Mesenchymal stem cell (in vitro differentiated cells and primary cell): ENCODE measurements at regions not wholly inside any gene's neighbourhood (a gene's known extent, or its start where the extent isn't known, plus 50 kb on each side); places are given as distances from the start of the nearest gene placed in this dataset.

Source experiments
- DNase-seq: peaks from one replicate; pipeline ENCODE4 v3.0.0-alpha.2; 2013
- H2AFZ ChIP-seq: one replicate; pipeline ENCODE4 v1.6.1; 2013; ENCODE audit warnings: low read depth, mild to moderate bottlenecking, control low read depth, inconsistent platforms, low read length, moderate library complexity
- H2AK5ac ChIP-seq: 2 replicates; pipeline ENCODE4 v1.6.1; 2013; ENCODE audit warnings: low read length, moderate library complexity, mild to moderate bottlenecking, inconsistent platforms; ENCODE audit not compliant: severe bottlenecking
- H2BK120ac ChIP-seq: one replicate; pipeline ENCODE4 v1.6.1; 2013; ENCODE audit warnings: low read depth, mild to moderate bottlenecking, inconsistent platforms, low read length, moderate library complexity
- H2BK12ac ChIP-seq, 2 experiments: one replicate each; pipeline ENCODE4 v1.6.1; 2013; ENCODE audit warnings: inconsistent platforms in 2 of 2, low read length in 2 of 2, mild to moderate bottlenecking in 2 of 2, moderate library complexity in 2 of 2, control low read depth in 1 of 2
- H2BK15ac ChIP-seq: one replicate; pipeline ENCODE4 v1.6.1; 2013; ENCODE audit warnings: mild to moderate bottlenecking, low read depth, inconsistent platforms; ENCODE audit not compliant: poor library complexity, severe bottlenecking
- H2BK5ac ChIP-seq: 2 replicates; pipeline ENCODE4 v1.6.1; 2013; ENCODE audit warnings: low read depth, mild to moderate bottlenecking, low read length, control low read depth, inconsistent platforms; ENCODE audit not compliant: poor library complexity, severe bottlenecking
- H3K14ac ChIP-seq, 2 experiments: one replicate each; pipeline ENCODE4 v1.6.1; 2013; ENCODE audit warnings: inconsistent platforms in 2 of 2, low read length in 2 of 2, control low read depth in 1 of 2, mild to moderate bottlenecking in 1 of 2, moderate library complexity in 1 of 2
- H3K18ac ChIP-seq, 2 experiments: one replicate each; pipeline ENCODE4 v1.6.1; 2013; ENCODE audit warnings: inconsistent platforms in 2 of 2, low read length in 2 of 2, control low read depth in 1 of 2, low read depth in 1 of 2, mild to moderate bottlenecking in 1 of 2
- H3K23ac ChIP-seq, 2 experiments: one replicate each; pipeline ENCODE4 v1.6.1; 2013; ENCODE audit warnings: inconsistent platforms in 2 of 2, low read length in 2 of 2, mild to moderate bottlenecking in 2 of 2, moderate library complexity in 2 of 2, control low read depth in 1 of 2
- H3K27ac ChIP-seq: 2 replicates; pipeline ENCODE4 v1.5.1; 2013; ENCODE audit warnings: mild to moderate bottlenecking, moderate library complexity, low read length, control low read depth, inconsistent platforms; ENCODE audit not compliant: poor library complexity, severe bottlenecking
- H3K27me3 ChIP-seq, 2 experiments: 2 replicates each; pipeline versions ENCODE4 v1.6.1 to v1.7.0; 2013; ENCODE audit warnings: low read length in 2 of 2, mild to moderate bottlenecking in 2 of 2, moderate library complexity in 2 of 2, control low read depth in 1 of 2, inconsistent platforms in 1 of 2; ENCODE audit not compliant: control insufficient read depth in 1 of 2, insufficient read depth in 1 of 2
- H3K36me3 ChIP-seq, 2 experiments: 2 replicates each; pipeline versions ENCODE4 v1.6.1 to v1.7.0; 2013; ENCODE audit warnings: low read length in 2 of 2, control low read depth in 1 of 2, inconsistent platforms in 1 of 2, low read depth in 1 of 2, mild to moderate bottlenecking in 1 of 2; ENCODE audit not compliant: insufficient read depth in 2 of 2, control insufficient read depth in 1 of 2
- H3K4ac ChIP-seq, 2 experiments: one replicate each; pipeline ENCODE4 v1.6.1; 2013; ENCODE audit warnings: inconsistent platforms in 2 of 2, low read length in 2 of 2, mild to moderate bottlenecking in 2 of 2, moderate library complexity in 2 of 2, control low read depth in 1 of 2, low read depth in 1 of 2
- H3K4me1 ChIP-seq: 2 replicates; pipeline ENCODE4 v1.6.1; 2013; ENCODE audit warnings: low read depth, low read length, control low read depth; ENCODE audit not compliant: control insufficient read depth, insufficient read depth
- H3K4me2 ChIP-seq: 2 replicates; pipeline ENCODE4 v1.6.1; 2013; ENCODE audit warnings: low read length, mild to moderate bottlenecking, inconsistent platforms; ENCODE audit not compliant: poor library complexity, severe bottlenecking
- H3K4me3 ChIP-seq, 2 experiments: 2 replicates each; pipeline versions ENCODE4 v1.5.1 to v1.7.0; 2013; ENCODE audit warnings: low read length in 2 of 2, mild to moderate bottlenecking in 2 of 2, control low read depth in 1 of 2, low read depth in 1 of 2; ENCODE audit not compliant: insufficient read depth in 1 of 2
- H3K79me1 ChIP-seq: replicated peaks from 2 replicates; pipeline ENCODE4 v1.6.1; 2013; ENCODE audit warnings: mild to moderate bottlenecking, control low read depth, low read length, inconsistent platforms; ENCODE audit not compliant: poor library complexity, severe bottlenecking
- H3K9ac ChIP-seq: 2 replicates; pipeline ENCODE4 v1.7.0; 2013; ENCODE audit warnings: mild to moderate bottlenecking, low read length, moderate library complexity
- H3K9me3 ChIP-seq: 2 replicates; pipeline ENCODE4 v1.7.0; 2013; ENCODE audit warnings: mild to moderate bottlenecking, low read length; ENCODE audit not compliant: control insufficient read depth
- H4K8ac ChIP-seq: one replicate; pipeline ENCODE4 v1.6.1; 2013; ENCODE audit warnings: inconsistent platforms, mild to moderate bottlenecking, low read length, moderate library complexity
- H4K91ac ChIP-seq: one replicate; pipeline ENCODE4 v1.6.1; 2013; ENCODE audit warnings: mild to moderate bottlenecking, low read length, inconsistent platforms
- WGBS: methylation state at CpG from one replicate; pipeline ENCODE4 v1.1.7; 2013; ENCODE audit warnings: mixed read lengths; 5-methylcytosine and 5-hydroxymethylcytosine counted together

GRCh38 chr22:47927648-47928210, 1165.3 kb downstream of the TBC1D22A start:
- no peaks in the 10 kb centered on the region for H3K27me3 ChIP-seq
- no peak overlapping the region for H2BK12ac ChIP-seq
- H4K8ac ChIP-seq = no peak overlapping the region
- WGBS = 87% methylated on average over 21 of the region's 21 CpGs
- H3K14ac ChIP-seq = no peak overlapping the region
- H2BK120ac ChIP-seq = no peak overlapping the region
- H3K9me3 ChIP-seq = peaks cover 17% of the 10 kb centered on the region
- no peak overlapping the region for H3K4me2 ChIP-seq
- H2AK5ac ChIP-seq = no peak overlapping the region
- no peak overlapping the region for H3K9ac ChIP-seq
- H3K27ac ChIP-seq = no peak overlapping the region
- H2BK5ac ChIP-seq = no peak overlapping the region
- no peak overlapping the region for H3K18ac ChIP-seq
- no peaks in the 10 kb centered on the region for H3K4me1 ChIP-seq
- no peak overlapping the region for H3K23ac ChIP-seq
- H2BK15ac ChIP-seq = no peak overlapping the region
- no peaks in the 10 kb centered on the region for H3K36me3 ChIP-seq
- H3K4ac ChIP-seq = no peak overlapping the region
- no peak overlapping the region for H4K91ac ChIP-seq
- H3K79me1 ChIP-seq = no peaks in the 10 kb centered on the region
- no peak overlapping the region for H3K4me3 ChIP-seq
- no peak overlapping the region for H2AFZ ChIP-seq
- DNase-seq = no peak

- no peak overlapping the region for H3K4me3 ChIP-seq
- no peak overlapping the region for H3K18ac ChIP-seq
- no peak overlapping the region for H3K23ac ChIP-seq
- H3K27ac ChIP-seq = no peak overlapping the region
- H4K91ac ChIP-seq = no peak overlapping the region
- H3K79me1 ChIP-seq = no peaks in the 10 kb centered on the region
- no peaks in the 10 kb centered on the region for H3K36me3 ChIP-seq
- H2BK15ac ChIP-seq = no peak overlapping the region
- WGBS = 56% methylated on average over 11 of the region's 11 CpGs
- no peak overlapping the region for H2BK120ac ChIP-seq
- no peak overlapping the region for H3K14ac ChIP-seq
- H2BK5ac ChIP-seq = no peak overlapping the region
- no peak overlapping the region for H2AK5ac ChIP-seq
- H3K9me3 ChIP-seq = peaks cover 9% of the 10 kb centered on the region
- no peak overlapping the region for H3K4me2 ChIP-seq
- DNase-seq = no peak
- no peak overlapping the region for H2AFZ ChIP-seq
- no peak overlapping the region for H3K4ac ChIP-seq
- no peaks in the 10 kb centered on the region for H3K27me3 ChIP-seq
- H4K8ac ChIP-seq = no peak overlapping the region
- no peak overlapping the region for H2BK12ac ChIP-seq
- no peaks in the 10 kb centered on the region for H3K4me1 ChIP-seq
- H3K9ac ChIP-seq = no peak overlapping the region
Measured at GRCh38 chr22:47923011-47923427, 1160.6 kb downstream of the TBC1D22A start.

GRCh38 chr22:47921906-47922305, 1159.5 kb downstream of the TBC1D22A start:
- Histone ChIP-seq H3K18ac (no peak overlapping the region), H2BK5ac (no peak overlapping the region), H2BK120ac (no peak overlapping the region), H4K91ac (no peak overlapping the region), H2AK5ac (no peak overlapping the region), H2BK12ac (no peak overlapping the region), H3K27ac (no peak overlapping the region), H3K23ac (no peak overlapping the region), H3K4me3 (no peak overlapping the region), H3K14ac (no peak overlapping the region), H3K36me3 (no peaks in the 10 kb centered on the region), H4K8ac (no peak overlapping the region), H3K79me1 (no peaks in the 10 kb centered on the region), H3K9ac (no peak overlapping the region), H3K4ac (no peak overlapping the region), H3K9me3 (peaks cover 9% of the 10 kb centered on the region), H3K27me3 (no peaks in the 10 kb centered on the region), H3K4me2 (no peak overlapping the region), H2AFZ (no peak overlapping the region), H2BK15ac (no peak overlapping the region), H3K4me1 (no peaks in the 10 kb centered on the region)
- no peak for DNase-seq
- 86% methylated on average over 3 of the region's 3 CpGs for WGBS

- Histone ChIP-seq H3K14ac (no peak overlapping the region), H3K79me1 (no peaks in the 10 kb centered on the region), H2BK15ac (no peak overlapping the region), H3K9me3 (peaks cover 9% of the 10 kb centered on the region), H3K4me3 (no peak overlapping the region), H3K9ac (no peak overlapping the region), H3K18ac (no peak overlapping the region), H3K27me3 (no peaks in the 10 kb centered on the region), H3K23ac (no peak overlapping the region), H2BK120ac (no peak overlapping the region), H3K4ac (no peak overlapping the region), H3K27ac (no peak overlapping the region), H2BK5ac (no peak overlapping the region), H3K4me2 (no peak overlapping the region), H3K4me1 (no peaks in the 10 kb centered on the region), H2BK12ac (no peak overlapping the region), H3K36me3 (no peaks in the 10 kb centered on the region), H2AK5ac (no peak overlapping the region), H4K8ac (no peak overlapping the region), H4K91ac (no peak overlapping the region), H2AFZ (no peak overlapping the region)
- 65% methylated on average over 9 of the region's 10 CpGs for WGBS
- no peak for DNase-seq
Measured at GRCh38 chr22:47920380-47920959, 1158.0 kb downstream of the TBC1D22A start.
